ENCODE measurements at regions not wholly inside any gene's neighbourhood (a gene's known extent, or its start where the extent isn't known, plus 50 kb on each side); places are given as distances from the start of the nearest gene placed in this dataset.
"Not testable (repeated sequence)": the region's sequence is repeated elsewhere in the genome, so short reads cannot be mapped to it uniquely, and the experiment has no call there.

DNA sequence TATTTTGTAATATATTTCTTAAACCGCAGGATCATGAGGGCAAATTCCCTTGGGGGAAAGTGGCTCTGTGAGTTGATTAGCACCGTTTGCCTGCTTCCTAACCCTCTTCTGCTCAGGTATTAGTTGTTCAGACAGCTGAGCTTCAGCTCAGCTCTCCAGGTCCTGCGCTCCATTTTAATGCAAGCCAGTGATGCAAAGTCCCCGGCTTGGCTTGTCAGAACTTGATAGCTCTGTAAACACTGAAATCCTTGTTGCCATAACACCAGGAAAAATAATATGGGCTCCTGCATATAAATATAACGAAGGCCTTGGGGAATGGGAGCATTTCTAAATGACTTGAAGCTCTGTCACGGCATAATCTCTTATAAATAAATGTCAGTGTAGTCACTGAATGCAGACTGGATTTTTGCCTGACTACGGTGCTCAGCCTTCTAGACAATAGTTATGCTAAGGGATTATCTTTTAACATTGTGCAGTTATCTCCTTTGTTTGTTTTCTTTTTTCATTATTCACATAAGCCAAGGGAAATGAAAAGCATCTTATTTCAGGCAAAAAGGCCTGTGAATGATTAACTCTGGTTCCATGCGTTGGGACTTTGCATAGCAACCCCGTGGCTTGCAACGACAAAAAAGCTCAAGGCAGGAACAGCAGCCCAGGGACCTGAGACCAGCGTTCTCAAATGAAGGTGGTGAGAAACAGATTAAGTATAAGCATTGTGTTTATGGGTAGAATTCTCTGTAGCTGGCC is 253.2 kb downstream of the SPRY1 start:
- TF ChIP-seq, protein P1, sequence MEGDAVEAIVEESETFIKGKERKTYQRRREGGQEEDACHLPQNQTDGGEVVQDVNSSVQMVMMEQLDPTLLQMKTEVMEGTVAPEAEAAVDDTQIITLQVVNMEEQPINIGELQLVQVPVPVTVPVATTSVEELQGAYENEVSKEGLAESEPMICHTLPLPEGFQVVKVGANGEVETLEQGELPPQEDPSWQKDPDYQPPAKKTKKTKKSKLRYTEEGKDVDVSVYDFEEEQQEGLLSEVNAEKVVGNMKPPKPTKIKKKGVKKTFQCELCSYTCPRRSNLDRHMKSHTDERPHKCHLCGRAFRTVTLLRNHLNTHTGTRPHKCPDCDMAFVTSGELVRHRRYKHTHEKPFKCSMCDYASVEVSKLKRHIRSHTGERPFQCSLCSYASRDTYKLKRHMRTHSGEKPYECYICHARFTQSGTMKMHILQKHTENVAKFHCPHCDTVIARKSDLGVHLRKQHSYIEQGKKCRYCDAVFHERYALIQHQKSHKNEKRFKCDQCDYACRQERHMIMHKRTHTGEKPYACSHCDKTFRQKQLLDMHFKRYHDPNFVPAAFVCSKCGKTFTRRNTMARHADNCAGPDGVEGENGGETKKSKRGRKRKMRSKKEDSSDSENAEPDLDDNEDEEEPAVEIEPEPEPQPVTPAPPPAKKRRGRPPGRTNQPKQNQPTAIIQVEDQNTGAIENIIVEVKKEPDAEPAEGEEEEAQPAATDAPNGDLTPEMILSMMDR (conservative IDR thresholded peaks at IDR 0.05) = no peak
- peak overlapping the region; percentile 87 for H3K27ac ChIP-seq

DNA sequence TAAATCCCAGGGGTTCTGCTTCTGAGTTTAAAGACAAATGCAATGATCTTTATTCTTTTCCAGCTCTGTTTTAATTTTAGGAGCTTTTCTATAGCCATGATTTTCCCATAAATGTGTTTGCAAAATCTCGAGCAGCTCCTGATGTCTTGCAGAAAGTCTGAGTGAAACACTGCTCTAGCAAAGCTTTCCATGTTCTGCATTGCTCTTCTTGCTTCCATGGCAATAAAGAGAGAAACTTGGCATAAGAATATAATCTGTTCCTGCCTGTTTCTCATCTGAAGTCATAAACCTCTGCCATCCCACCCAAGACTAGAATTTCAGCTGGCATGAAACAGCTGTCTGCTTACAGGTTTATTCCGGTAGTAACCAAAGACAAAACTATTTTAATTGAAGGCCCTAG is 254.5 kb downstream of the SPRY1 start:
- peak overlapping the region; percentile 87 for H3K27ac ChIP-seq
- TF ChIP-seq, protein P1 (conservative IDR thresholded peaks at IDR 0.05) = no peak

DNA sequence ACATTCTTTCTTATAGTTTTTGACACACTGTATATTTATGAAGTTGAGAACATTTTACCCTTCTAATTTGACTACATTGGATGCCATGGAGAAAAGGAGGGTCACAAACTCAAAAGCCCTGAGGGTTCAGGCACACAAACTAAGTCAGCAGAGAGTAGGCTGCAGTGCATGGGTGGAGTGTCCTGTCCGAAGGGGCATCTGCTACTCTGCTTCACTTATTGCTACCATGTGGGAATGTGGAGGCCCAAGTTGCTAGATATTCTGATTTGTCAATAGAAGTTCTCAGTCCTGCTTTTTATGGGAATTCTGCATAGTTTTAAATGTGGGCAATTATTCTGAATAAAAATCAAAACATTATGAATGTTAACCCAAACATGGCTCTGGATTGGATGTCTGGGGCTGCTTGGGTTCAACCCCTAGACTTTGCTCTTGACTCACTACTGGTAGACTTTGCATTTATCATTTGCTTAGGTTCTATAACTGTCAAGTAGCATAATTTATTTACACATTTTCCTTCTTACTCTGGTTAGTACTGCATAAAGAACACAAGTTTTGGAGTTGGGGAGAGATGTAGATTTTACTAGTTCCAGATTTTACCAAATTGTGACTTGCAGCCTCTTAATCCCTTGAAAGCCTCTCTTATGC is 255.1 kb downstream of the SPRY1 start:
- peak overlapping the region; percentile 87 for H3K27ac ChIP-seq
- TF ChIP-seq, protein P1 (conservative IDR thresholded peaks at IDR 0.05) = no peak

DNA sequence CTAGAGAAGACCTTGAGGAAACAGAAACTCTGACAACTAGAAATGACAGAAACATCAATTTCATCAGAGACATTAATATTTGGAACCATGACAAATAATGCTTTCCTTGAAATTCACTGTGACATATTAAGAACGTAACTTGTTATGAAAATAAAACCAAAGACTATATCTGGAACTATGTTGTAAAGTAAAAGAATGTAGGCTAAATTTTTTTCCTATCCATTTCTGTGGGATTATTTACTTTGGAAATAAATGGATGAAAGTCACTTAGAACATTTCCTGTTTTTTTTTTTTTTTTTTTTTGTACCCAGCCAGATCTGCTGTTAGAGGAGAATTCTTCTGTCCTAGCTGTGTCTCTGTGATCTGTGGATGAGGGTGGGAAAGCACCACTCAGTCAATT is 255.9 kb downstream of the SPRY1 start:
- TF ChIP-seq, protein P1 (conservative IDR thresholded peaks at IDR 0.05) = no peak
- H3K27ac ChIP-seq = no peak overlapping the region

DNA sequence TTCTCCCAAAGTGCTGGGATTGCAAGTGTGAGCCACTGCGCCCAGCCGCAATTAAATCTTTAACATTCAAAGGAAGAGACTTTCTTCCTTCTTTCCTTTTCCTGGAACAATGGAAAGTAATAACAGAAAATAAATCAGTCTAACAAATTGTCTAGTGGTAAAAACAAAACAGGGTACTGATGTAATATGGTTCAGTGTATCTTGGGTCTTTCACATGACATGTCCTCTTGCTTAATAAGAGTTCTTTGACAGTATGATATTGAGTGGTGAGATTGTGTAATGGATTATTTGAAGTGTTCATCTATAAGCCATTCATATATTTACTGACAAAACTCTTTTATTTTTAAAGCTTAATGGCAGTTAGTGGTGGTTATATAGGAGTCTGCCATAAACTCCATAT is 256.6 kb downstream of the SPRY1 start:
- H3K27ac ChIP-seq = no peak overlapping the region
- TF ChIP-seq, protein P1 (conservative IDR thresholded peaks at IDR 0.05) = no peak

DNA sequence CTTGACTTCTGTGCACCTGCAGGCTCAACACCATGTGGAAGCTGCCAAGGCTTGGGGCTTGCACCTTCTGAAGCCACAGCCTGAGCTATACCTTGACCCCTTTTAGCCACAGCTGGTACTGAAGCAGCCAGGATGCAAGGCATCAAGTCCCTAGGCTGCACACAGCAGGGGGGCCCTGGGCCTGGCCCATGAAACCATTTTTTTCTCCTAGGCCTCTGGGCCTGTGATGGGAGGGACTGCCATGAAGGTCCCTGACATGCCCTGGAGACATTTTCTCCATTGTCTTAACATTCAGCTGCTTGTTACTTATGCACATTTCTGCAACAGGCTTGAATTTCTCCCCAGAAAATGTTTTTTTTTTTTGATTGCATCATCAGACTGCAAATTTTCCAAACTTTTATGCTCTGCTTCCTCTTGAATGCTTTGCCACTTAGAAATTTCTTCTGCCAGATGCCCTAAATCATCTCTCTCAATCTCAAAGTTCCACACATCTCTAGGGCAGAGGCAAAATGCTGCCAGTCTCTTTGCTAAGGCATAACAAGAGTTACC is 260.2 kb downstream of the SPRY1 start:
- not testable (repeated sequence) for H3K27ac ChIP-seq

DNA sequence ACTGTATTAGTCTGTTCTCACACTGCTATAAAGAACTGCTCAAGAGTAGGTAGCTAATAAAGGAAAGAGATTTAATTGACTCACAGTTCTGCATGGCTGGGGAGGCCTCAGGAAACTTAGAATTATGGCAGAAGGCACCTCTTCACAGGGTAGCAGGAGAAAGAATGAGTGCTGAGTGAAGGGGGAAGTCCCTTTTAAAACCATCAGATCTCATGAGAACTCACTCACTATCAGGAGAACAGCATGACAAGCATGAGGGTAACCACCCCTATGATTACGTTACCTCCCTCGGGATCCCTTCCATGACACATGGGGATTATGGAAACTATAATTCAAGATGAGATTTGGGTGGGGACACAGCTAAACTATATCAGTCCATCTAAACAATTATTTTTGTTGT is 261.0 kb downstream of the SPRY1 start:
- H3K27ac ChIP-seq = not testable (repeated sequence)

DNA sequence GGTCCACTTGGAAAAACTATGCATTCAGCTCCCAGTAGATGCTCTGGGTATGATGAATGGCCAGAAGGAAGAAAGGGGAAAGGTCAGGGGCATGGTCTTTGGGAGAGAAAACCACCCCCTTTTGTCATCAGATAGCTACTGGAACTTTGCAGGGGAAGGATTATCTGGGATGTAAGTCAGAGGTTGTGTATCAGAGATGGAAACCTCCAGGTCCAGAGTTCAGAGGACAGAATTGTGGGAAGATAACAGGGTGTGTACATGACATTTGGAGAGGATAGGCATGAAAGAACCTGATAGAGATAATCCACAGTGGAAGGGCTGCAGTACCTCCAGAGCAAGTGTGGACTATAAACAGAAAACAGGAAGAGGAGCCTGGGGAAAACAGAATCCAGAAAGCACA is 262.7 kb downstream of the SPRY1 start:
- TF ChIP-seq, protein P1 (conservative IDR thresholded peaks at IDR 0.05) = no peak
- no peak overlapping the region for H3K27ac ChIP-seq
